DND-41 (cell line): ENCODE measurements at regions not wholly inside any gene's neighbourhood (a gene's known extent, or its start where the extent isn't known, plus 50 kb on each side); places are given as distances from the start of the nearest gene placed in this dataset.

Experiments used
- CTCF ChIP-seq: IDR thresholded peaks from 2 replicates; pipeline ENCODE4 v1.5.1; 2012; ENCODE audit warnings: borderline replicate concordance, low read length, moderate library complexity, mild to moderate bottlenecking; ENCODE audit not compliant: poor library complexity, severe bottlenecking; ENCODE audit errors: extremely low read depth
- EZH2 ChIP-seq: IDR thresholded peaks from 3 replicates; pipeline ENCODE4 v1.6.1; 2012; ENCODE audit warnings: borderline replicate concordance, low read depth, mild to moderate bottlenecking, moderate library complexity, low read length, inconsistent platforms; ENCODE audit not compliant: severe bottlenecking

GRCh38 chr6:94349227-94349626, 929.9 kb upstream of the EPHA7 start:
- TF ChIP-seq EZH2 (no peak), CTCF (no peak)
